ENCODE measurements at regions not wholly inside any gene's neighbourhood (a gene's known extent, or its start where the extent isn't known, plus 50 kb on each side); places are given as distances from the start of the nearest gene placed in this dataset.

DNA sequence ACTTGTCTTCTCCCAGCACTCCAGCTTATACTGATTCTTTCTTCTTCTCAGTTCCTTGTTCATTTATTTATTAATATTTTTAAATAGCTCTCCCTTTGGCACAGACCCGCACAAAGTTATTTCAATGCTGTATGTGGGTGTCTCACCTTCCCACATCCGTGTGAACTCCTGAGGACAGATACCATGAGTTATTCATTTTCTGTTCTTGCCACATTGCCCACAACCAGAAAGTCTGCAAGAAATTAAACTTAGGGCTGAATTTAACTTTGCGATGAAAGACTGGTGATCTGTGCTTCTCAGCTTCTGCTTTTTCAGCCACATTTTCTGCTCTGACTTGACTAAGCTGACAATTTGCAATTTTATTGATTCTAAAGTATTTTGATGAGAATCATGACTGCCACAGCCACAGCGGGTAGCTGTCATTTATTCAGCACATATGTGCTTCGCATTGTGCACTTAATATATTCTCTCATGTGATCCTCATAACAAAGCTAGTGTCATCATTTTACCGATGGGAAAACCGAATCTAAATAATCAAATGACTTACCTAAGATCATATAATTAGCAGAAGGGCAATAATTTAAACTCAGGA, 569.8 kb downstream of the EDEM1 start:
- no peak for TF ChIP-seq EP300 (IDR thresholded peaks at IDR 0.05)
- TF ChIP-seq, protein P1, sequence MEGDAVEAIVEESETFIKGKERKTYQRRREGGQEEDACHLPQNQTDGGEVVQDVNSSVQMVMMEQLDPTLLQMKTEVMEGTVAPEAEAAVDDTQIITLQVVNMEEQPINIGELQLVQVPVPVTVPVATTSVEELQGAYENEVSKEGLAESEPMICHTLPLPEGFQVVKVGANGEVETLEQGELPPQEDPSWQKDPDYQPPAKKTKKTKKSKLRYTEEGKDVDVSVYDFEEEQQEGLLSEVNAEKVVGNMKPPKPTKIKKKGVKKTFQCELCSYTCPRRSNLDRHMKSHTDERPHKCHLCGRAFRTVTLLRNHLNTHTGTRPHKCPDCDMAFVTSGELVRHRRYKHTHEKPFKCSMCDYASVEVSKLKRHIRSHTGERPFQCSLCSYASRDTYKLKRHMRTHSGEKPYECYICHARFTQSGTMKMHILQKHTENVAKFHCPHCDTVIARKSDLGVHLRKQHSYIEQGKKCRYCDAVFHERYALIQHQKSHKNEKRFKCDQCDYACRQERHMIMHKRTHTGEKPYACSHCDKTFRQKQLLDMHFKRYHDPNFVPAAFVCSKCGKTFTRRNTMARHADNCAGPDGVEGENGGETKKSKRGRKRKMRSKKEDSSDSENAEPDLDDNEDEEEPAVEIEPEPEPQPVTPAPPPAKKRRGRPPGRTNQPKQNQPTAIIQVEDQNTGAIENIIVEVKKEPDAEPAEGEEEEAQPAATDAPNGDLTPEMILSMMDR (IDR thresholded peaks at IDR 0.05): no peak
- no peak for TF ChIP-seq POLR2A (IDR thresholded peaks at IDR 0.05)
- no peak for TF ChIP-seq POLR2AphosphoS5 (IDR thresholded peaks at IDR 0.05)
